DMS153 treated with DMSO at 0.1 percent for 48 hours (cell line): ENCODE measurements at regions not wholly inside any gene's neighbourhood (a gene's known extent, or its start where the extent isn't known, plus 50 kb on each side); places are given as distances from the start of the nearest gene placed in this dataset.

Experiments
- DNase-seq: peaks from one replicate; lab custom pipeline; 2025; ENCODE audit not compliant: unreplicated experiment; lab: John Stamatoyannopoulos, UW

- no peak for DNase-seq
These were observed 439.5 kb upstream of the ZEB2 start for GRCh38 chr2:144959416-144959815.

- DNase-seq: no peak
These were observed 431.1 kb upstream of the ZEB2 start for GRCh38 chr2:144950899-144951560.

GRCh38 chr2:144948205-144948855 is 428.4 kb upstream of the ZEB2 start:
- no peak for DNase-seq

DNA sequence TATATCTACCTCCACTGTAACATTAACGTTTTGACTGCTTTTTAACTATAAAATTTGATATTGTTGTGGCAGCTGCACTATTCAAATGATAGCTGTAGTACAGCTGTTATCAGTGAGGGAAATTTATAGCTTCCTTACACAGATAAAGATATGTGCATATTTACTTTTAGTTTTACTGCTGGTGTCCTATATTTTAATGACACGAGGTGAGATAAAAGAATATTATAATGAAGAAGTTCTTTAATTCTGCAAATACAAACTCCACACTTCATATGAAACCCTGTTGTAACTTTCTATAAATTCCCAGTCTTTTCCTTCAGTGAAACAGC is 427.8 kb upstream of the ZEB2 start:
- DNase-seq: no peak

GRCh38 chr2:144946263-144946662 is 426.3 kb upstream of the ZEB2 start:
- no peak for DNase-seq

DNA sequence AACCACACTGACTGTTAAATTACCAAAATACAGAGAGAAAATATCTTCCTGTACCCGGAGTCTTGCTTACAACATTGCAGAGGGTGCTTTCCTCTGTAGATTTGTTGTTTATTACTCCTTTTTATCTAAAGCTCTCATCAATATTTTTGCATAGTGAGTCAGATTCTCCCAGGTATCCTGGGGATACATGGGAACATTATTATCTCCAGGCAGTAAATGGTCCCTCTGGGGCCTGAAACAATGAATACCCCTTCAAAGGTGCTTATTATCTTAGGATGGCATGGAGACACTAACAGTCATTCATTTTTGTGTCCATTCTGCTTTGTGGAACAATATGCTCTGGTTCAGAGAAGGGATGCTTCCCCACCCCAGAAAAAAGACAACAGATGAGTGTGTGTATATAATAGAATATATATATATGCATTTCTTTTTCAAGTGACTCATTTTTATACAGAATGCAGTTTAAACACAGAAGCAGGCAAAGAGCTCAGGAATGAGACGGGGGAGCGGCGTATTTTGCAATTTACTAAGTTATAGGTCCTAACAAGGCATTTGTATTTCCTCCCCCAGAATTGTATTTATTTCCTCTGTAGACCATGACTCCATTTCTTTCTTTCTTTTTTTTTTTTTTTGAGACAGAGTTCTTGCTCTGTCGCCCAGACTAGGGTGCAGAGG is 424.8 kb upstream of the ZEB2 start:
- DNase-seq: peak; percentile 26

DNA sequence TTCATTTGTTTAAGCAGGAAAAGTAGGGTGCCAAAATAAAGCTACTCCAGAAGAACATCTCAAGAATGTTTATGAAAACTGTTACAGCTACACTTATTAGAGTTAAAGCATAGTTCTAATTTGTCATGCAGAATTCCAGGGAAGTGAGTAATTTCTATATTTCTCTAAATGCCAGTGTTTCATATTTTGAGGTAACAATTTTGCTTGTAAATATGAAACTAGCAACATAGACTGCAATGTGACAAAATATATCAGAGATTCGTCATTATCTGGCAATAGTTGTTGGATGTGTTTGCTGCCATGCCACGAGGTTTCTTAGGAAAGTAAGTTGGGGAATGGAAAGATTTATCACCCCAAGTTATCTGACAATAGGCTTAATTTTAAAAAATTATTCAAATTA is 424.1 kb upstream of the ZEB2 start:
- no peak for DNase-seq

GRCh38 chr2:144943293-144943941 is 423.5 kb upstream of the ZEB2 start:
- DNase-seq: no peak

DNA sequence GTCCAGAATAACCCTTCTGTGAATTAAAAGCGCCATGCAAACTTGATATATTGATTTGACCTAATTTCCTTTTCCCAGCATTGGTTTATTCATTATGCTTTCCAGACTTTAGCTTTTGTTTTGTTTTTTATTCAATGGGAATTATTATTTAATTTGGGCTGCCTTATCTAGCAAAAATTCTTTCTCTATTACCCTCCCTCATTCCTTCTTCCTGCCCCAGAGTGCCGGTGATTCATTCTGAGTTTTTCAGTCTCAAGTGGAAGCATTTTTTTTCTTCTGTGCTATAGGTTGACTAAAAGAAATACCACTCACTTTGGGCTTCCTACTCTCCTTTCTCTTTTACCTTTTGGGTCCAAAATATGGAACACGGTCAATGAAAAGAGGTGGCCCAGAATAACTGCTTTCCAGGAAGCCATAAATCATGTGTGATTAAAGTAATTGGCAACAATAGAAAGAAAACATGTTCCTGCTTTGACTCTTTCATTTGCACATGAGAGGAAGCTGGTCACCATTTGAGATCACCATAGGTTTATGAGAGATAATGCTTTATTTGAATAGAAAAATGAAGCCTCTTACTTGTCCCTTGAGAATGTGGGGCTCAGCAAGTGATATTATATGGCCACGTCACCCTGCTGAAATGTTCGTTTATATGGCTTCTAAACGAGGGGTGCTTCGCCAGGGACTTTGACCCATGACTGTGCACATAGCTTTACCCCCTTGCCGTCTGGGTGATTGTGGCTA is 422.8 kb upstream of the ZEB2 start:
- DNase-seq: peak; percentile 39

DNA sequence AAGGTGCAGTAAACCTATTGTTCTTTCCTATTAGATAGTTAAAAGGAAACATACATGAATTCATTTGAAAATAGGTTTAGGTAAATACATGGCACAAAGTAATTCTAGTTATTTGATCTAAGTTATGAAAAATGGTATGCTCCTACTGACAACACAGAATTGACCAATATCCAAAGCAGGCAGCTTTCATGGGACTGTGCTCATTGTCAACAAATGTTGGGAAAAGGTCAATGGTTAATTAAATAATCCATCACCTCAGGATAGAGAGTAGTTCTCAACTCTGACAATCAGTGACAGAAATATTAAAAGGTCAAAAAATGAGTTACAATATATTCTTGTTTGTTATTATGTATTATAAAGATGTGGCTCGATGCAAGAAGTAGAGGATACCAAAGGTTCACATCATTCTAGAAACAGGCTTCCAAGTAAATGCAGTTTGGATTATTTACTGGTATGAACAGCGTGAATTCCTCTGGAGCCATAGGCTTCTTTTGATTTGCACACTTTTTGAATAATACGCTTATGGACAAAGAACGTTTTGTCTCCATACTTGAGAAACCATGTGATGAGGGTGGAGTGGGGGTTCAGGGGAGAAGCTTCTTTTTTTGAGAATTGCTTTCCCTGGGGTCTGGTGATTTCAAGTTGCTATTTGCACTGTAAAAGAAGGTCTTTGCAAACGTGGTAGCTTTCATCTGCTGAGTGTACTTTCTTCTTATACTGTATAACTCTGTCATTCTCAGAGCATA is 422.0 kb upstream of the ZEB2 start:
- no peak for DNase-seq

- no peak for DNase-seq
These were observed 419.7 kb upstream of the ZEB2 start for GRCh38 chr2:144939590-144939989.

GRCh38 chr2:144937910-144938709 is 418.2 kb upstream of the ZEB2 start:
- DNase-seq: no peak

DNA sequence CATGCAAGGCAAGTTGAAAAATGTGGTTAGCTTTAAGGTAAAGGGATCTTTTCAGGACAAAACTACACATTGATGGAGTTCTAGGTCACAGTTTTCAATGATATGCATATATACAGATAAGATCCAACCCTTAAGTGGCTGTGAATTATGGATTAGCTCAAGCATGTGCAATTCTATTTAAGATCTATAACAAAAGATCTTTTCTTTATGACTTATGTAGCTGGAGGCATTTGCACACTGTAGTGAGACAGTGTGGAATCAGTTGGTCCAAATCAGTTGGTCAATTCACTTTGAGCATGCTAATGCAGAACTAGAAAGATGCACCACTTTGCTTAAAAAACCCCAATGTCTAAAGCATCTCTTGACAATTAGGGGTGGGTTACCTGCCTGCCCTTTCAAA is 417.1 kb upstream of the ZEB2 start:
- DNase-seq: no peak

DNA sequence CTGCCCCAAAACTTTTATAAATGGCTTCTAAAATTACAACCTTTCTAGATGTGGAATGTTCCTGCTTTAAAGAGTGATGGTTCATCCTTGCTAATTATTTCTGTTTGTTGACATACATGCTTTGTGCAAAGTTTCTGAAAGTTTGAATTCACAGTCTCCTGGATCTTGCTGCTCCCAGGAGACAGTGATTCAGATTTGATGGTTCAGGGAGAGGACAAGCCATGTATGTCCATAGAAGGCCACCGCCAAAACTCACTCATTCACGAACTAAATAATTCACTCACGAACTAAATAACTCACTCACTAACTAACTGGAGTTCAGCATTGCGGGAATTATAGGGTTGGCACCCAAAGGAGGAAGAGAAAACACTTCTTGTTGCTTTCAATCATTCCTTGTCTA is 416.5 kb upstream of the ZEB2 start:
- DNase-seq: no peak

DNA sequence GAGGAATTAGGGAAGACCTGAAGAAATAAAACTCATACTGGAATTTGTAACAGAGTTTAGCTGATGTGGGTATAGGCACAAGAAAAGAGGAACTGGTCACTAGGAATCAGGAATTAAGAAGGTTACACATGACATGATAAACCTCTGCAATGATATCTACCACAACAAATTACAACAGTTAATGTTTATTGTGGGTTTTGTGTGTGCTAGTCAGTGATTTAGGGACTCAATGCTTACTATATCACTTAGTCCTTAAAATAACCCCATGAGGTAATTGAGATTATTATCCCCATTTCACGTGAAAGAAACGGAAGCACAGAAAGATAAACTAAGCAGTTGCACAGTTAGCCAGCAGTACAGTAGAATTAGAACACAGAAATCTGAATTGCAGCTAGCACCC is 415.8 kb upstream of the ZEB2 start:
- no peak for DNase-seq

GRCh38 chr2:144935191-144935590 is 415.3 kb upstream of the ZEB2 start:
- DNase-seq: no peak

- DNase-seq: no peak
These were observed 412.0 kb upstream of the ZEB2 start for GRCh38 chr2:144931960-144932359.

DNA sequence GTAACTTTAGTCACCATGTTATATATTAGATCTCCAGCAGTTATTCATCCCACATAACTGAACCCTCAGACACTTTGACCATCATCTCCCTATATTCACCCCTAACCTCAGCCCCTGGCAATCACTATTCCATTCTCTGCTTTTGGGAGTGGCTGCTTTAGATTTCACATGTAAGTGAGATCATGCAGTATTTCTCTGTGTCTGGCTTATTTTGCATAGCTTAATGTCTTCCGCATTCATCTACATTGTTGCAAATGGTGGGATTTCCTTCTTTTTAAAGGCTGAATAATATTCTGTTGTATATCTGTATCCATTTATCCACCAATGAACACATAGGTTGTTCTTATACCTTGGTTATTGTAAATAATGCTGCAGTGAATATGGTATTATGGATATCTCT is 411.6 kb upstream of the ZEB2 start:
- no peak for DNase-seq

GRCh38 chr2:144927429-144927828 is 407.5 kb upstream of the ZEB2 start:
- no peak for DNase-seq

- no peak for DNase-seq
These were observed 406.0 kb upstream of the ZEB2 start for GRCh38 chr2:144925886-144926285.
